ENCODE measurements at regions not wholly inside any gene's neighbourhood (a gene's known extent, or its start where the extent isn't known, plus 50 kb on each side); places are given as distances from the start of the nearest gene placed in this dataset.

GRCh38 chr5:120974690-120975089 lies 510.6 kb downstream of the PRR16 start:
- TF ChIP-seq CTCF (IDR thresholded peaks at IDR 0.05), result no peak
- no peak for TF ChIP-seq POLR2AphosphoS5 (IDR thresholded peaks at IDR 0.05)
- no peak for TF ChIP-seq POLR2A (IDR thresholded peaks at IDR 0.05)
